GM10266 (cell line): ENCODE measurements at regions not wholly inside any gene's neighbourhood (a gene's known extent, or its start where the extent isn't known, plus 50 kb on each side); places are given as distances from the start of the nearest gene placed in this dataset.

Experiments
- DNase-seq: peaks from one replicate; pipeline ENCODE4 v3.0.0; 2012; ENCODE audit errors: extremely low spot score
- TF ChIP-seq, protein P1 (sequence below): IDR thresholded peaks from 2 replicates; pipeline ENCODE4 v1.5.1; 2012; ENCODE audit warnings: mild to moderate bottlenecking, low read depth; ENCODE audit not compliant: control insufficient read depth, insufficient read depth; ENCODE audit errors: missing control alignments

DNA sequence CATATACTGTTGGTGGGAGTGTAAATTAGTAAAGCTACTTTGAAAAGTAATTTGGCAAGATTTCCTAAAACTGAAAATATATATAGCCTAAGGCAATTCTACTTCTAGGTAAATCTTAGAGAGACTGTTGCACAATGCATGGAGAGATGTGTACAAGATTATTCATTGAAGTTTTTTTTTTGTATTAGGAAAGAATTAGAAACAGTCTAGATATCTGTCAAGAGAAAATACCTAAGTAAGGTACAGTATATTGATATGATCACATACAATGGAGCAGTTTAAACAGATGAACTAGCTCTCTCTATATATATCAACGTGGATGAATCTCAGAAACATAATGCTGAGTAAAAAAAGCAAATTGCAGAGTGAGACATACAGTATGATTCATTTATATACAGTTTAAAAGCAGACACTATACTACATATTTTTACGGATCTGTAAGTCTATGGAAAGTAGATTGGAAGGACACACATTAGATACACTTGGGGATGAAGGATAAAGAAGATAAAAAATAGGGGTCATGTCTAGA is 59.3 kb upstream of the ACVR1 start:
- DNase-seq: no peak
- TF ChIP-seq, protein P1, sequence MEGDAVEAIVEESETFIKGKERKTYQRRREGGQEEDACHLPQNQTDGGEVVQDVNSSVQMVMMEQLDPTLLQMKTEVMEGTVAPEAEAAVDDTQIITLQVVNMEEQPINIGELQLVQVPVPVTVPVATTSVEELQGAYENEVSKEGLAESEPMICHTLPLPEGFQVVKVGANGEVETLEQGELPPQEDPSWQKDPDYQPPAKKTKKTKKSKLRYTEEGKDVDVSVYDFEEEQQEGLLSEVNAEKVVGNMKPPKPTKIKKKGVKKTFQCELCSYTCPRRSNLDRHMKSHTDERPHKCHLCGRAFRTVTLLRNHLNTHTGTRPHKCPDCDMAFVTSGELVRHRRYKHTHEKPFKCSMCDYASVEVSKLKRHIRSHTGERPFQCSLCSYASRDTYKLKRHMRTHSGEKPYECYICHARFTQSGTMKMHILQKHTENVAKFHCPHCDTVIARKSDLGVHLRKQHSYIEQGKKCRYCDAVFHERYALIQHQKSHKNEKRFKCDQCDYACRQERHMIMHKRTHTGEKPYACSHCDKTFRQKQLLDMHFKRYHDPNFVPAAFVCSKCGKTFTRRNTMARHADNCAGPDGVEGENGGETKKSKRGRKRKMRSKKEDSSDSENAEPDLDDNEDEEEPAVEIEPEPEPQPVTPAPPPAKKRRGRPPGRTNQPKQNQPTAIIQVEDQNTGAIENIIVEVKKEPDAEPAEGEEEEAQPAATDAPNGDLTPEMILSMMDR: no peak

DNA sequence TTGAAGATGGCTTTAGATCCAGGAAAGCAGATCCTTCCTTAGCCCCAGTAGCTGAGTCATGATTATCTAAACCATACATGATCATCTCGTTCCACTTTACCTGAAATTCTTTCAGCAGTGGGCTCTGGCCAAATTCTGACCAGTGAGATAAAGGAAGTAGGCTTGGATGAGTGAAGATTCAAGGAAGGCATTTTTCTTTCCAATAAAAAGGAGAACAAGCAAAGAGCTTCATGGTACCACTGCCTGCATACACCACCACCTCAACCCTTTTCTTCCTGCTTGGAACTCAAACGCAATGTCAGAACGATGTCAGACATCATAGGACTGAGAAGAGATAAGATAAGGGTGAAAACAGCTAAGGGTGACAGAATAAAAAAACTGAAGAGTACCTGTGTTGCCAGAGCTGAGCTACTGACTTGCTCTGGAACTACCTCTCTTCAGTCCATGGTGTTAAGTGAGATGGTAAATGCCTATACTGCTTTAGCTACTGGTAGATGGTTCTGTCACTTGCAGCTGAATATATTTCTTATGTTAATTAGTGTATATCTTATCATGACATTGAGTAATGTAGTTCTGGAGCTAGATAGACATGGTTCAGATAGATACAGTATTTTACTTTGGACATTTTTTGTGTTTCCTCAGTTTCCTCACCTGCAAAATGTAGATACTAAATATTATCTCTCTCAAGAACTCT is 58.7 kb upstream of the ACVR1 start:
- TF ChIP-seq, protein P1: no peak
- no peak for DNase-seq

DNA sequence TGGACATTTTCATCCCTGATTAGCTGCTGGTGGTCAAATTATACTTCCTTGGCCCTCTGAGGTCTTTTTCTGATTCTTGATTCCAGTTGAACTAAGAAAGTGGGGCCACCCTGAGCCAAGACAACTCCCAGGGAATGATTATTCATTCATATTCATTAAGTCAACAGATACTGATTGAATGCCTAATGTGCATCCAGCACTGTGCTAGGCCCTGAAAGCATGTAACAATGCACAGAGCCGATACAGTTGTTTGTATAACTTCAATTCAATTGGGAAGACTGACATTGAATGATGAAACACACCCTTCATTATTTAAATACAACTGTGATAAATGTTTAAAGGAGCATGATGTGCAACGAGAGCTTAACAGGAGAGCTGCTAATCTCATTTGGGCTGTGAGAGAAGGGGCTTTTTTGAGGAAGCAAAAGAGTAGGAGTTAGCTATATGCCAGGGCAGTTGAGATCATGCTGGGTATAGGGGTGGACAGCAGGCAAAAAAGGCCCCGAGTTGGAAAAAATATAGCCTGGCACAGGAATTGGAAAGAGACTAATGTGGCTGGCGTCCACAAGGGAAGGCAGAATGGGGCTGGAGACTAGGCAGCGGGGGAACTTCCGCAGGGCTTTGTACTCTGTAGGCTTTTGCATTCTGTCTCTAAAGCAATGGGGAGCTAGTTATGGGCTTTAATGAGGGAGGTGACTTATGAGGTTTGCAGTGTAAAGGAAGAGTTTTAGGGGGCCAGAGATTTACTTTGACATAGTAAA is 57.2 kb upstream of the ACVR1 start:
- no peak for DNase-seq
- TF ChIP-seq, protein P1: no peak

DNA sequence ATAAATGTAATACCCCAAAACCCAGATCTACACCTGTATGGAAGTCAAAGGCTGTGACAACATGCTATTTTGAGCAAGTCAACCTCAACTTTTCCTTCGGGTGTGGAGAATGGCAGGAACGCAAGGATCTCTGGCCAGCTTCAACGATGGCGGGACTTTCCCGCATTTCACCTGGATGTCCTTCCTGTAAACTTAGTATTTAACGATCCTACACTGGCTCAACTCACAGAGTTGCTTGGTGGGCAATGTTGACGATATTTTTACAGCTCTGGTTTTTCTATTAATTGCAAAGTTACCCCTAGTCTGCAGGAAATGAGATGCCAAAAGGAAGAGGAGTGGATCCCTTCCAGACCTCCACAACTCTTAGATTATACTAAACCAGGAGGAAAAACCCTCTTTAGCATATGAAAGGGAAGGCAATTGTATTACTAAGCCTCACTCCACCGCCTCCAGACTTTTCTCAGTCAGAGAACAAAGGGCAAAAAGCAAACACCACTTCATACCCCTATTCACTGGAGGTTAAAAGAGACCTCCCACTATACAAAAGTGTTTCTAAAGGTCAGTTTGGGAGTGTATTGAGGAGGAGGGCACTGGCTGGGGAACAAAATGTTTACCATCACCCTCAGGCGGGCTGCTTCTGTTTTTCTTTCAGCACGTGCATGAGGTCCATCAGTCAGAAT is 56.5 kb upstream of the ACVR1 start:
- no peak for DNase-seq

DNA sequence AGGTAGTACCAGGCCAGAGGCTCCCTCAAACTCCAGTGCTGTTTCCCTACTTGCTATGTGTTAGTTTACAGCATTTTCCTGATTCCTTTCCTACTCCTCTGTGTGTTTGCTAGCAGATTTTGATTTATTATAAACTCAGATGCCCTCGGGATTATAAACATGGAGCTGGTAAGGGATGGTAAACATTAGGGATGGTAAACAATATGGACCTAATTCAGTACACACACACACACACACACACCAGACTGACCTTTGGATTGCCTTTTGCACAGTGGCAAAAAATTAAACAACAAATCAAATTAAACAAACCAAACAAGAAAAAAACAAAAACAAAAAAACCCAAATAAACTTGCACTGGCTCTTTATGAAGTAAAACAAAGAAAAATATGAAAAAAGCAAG is 55.4 kb upstream of the ACVR1 start:
- TF ChIP-seq, protein P1: no peak
- DNase-seq: no peak

More for the DNA sequence above, 56.5 kb upstream of the ACVR1 start:
- TF ChIP-seq, protein P1: no peak

DNA sequence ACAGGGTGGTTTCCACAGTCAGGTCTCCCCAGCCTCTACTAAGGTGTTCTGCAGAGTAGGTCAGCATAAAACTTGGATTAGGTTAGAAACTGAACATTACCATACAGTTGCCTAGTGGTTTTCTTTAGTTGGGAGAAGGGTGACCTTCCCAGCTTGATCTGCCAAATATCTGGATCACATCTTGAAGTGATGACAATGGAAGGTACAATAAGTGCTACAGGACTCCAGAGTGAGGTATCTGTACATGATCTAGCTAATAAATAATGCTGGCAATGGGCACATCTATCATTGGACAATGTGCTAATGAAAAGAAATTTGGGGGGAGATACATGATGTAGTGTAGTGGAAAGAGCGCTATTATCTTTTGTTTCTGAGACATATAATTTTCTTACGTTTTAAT is 54.6 kb upstream of the ACVR1 start:
- TF ChIP-seq, protein P1: no peak
- no peak for DNase-seq
